K562 (cell line): ENCODE measurements at regions not wholly inside any gene's neighbourhood (a gene's known extent, or its start where the extent isn't known, plus 50 kb on each side); places are given as distances from the start of the nearest gene placed in this dataset.

Experiments used
- MTF1 ChIP-seq: fragments of 250-450 bp; sonication (Bioruptor Pico); IDR thresholded peaks from 2 replicates; pipeline ENCODE4 v1.9.0; 2021; ENCODE audit warnings: moderate library complexity, mild to moderate bottlenecking, inconsistent platforms, borderline replicate concordance
- RBM17 ChIP-seq: fragments of 200-400 bp; formaldehyde crosslinking; IDR thresholded peaks from 2 replicates; pipeline ENCODE4 v1.6.1; 2017; ENCODE audit warnings: low read depth, mild to moderate bottlenecking, low read length, borderline replicate concordance
- TF ChIP-seq, protein P1 (sequence below): sonication (generic); formaldehyde crosslinking; IDR thresholded peaks from 2 replicates; pipeline ENCODE4 v1.8.0; 2023; ENCODE audit warnings: missing genetic modification reagents, mild to moderate bottlenecking, borderline replicate concordance
- TF ChIP-seq, protein P2 (sequence below), 2 experiments: IDR thresholded peaks; 2 replicates each; pipeline ENCODE4 v1.6.1; 2012; ENCODE audit warnings: improper control_type of control experiment in 2 of 2, low read depth in 2 of 2, low read length in 2 of 2, borderline replicate concordance in 1 of 2

GRCh38 chr13:73857106-73857505, 277.1 kb downstream of the KLF12 start (continued):
- TF ChIP-seq, protein P1, sequence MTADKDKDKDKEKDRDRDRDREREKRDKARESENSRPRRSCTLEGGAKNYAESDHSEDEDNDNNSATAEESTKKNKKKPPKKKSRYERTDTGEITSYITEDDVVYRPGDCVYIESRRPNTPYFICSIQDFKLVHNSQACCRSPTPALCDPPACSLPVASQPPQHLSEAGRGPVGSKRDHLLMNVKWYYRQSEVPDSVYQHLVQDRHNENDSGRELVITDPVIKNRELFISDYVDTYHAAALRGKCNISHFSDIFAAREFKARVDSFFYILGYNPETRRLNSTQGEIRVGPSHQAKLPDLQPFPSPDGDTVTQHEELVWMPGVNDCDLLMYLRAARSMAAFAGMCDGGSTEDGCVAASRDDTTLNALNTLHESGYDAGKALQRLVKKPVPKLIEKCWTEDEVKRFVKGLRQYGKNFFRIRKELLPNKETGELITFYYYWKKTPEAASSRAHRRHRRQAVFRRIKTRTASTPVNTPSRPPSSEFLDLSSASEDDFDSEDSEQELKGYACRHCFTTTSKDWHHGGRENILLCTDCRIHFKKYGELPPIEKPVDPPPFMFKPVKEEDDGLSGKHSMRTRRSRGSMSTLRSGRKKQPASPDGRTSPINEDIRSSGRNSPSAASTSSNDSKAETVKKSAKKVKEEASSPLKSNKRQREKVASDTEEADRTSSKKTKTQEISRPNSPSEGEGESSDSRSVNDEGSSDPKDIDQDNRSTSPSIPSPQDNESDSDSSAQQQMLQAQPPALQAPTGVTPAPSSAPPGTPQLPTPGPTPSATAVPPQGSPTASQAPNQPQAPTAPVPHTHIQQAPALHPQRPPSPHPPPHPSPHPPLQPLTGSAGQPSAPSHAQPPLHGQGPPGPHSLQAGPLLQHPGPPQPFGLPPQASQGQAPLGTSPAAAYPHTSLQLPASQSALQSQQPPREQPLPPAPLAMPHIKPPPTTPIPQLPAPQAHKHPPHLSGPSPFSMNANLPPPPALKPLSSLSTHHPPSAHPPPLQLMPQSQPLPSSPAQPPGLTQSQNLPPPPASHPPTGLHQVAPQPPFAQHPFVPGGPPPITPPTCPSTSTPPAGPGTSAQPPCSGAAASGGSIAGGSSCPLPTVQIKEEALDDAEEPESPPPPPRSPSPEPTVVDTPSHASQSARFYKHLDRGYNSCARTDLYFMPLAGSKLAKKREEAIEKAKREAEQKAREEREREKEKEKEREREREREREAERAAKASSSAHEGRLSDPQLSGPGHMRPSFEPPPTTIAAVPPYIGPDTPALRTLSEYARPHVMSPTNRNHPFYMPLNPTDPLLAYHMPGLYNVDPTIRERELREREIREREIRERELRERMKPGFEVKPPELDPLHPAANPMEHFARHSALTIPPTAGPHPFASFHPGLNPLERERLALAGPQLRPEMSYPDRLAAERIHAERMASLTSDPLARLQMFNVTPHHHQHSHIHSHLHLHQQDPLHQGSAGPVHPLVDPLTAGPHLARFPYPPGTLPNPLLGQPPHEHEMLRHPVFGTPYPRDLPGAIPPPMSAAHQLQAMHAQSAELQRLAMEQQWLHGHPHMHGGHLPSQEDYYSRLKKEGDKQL, result no peak
- TF ChIP-seq RBM17, result no peak
- TF ChIP-seq MTF1 (CRISPR knock-in tag), result no peak
- TF ChIP-seq, protein P2, sequence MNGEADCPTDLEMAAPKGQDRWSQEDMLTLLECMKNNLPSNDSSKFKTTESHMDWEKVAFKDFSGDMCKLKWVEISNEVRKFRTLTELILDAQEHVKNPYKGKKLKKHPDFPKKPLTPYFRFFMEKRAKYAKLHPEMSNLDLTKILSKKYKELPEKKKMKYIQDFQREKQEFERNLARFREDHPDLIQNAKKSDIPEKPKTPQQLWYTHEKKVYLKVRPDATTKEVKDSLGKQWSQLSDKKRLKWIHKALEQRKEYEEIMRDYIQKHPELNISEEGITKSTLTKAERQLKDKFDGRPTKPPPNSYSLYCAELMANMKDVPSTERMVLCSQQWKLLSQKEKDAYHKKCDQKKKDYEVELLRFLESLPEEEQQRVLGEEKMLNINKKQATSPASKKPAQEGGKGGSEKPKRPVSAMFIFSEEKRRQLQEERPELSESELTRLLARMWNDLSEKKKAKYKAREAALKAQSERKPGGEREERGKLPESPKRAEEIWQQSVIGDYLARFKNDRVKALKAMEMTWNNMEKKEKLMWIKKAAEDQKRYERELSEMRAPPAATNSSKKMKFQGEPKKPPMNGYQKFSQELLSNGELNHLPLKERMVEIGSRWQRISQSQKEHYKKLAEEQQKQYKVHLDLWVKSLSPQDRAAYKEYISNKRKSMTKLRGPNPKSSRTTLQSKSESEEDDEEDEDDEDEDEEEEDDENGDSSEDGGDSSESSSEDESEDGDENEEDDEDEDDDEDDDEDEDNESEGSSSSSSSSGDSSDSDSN (IDR thresholded peaks at IDR 0.05; ENCODE audit: borderline replicate concordance in 1 of 2, low read depth in 2 of 2, low read length in 2 of 2), result no peak
